GM13976 (cell line): ENCODE measurements at regions not wholly inside any gene's neighbourhood (a gene's known extent, or its start where the extent isn't known, plus 50 kb on each side); places are given as distances from the start of the nearest gene placed in this dataset.

Experiments used
- DNase-seq: peaks from one replicate; pipeline ENCODE4 v3.0.0; 2012; ENCODE audit warnings: low spot score
- in situ Hi-C: fragments of 300-500 bp; cut with MboI; formaldehyde crosslinking; loops from one replicate; pipeline ENCODE4 v1.12.0; 2022; ENCODE audit warnings: low sequenced_read_pairs, mixed read lengths, inconsistent platforms; ENCODE audit not compliant: unreplicated experiment
- TF ChIP-seq, protein P1 (sequence below): IDR thresholded peaks from 2 replicates; pipeline ENCODE4 v1.5.1; 2012; ENCODE audit warnings: borderline replicate concordance, mild to moderate bottlenecking; ENCODE audit not compliant: insufficient read depth; ENCODE audit errors: extremely low read depth, missing control alignments, control extremely low read depth

DNA sequence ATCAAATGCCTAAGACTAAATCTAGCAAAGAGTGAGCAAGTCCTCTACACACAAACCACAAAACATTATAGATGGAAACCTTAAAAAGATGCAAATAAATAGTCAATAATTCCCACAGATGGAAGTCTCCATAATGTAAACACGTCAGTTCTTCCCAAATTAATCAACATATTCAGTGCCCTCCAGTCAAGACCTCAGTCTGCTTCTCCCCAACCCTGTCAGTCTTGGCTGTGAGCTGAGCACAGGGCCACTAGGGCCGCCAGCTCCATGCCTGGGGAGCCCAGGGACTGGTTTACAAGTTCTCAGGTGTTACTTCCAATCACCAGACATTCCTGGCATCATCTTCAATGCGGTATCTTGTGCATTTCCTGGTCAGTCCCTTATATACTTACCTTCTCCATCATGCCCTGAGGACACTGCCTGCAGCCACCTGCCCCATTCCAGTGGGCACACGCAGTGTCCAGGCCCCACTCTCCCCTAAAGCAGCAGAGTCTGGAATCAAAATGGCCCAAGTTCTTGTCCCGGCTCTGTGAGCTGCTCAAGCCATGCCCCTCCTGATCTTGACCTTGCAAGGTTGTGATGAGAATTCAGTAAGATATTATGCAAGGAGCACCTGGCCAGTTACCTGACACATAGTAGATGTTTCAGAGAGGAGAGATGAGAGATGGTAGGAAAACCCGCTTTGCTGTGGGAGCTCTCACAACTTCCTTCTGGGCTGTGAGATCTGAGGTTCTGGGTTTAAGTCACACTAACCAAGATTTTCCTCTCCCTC lies 207.9 kb upstream of the RAB6C start:
- no peak for DNase-seq
- TF ChIP-seq, protein P1, sequence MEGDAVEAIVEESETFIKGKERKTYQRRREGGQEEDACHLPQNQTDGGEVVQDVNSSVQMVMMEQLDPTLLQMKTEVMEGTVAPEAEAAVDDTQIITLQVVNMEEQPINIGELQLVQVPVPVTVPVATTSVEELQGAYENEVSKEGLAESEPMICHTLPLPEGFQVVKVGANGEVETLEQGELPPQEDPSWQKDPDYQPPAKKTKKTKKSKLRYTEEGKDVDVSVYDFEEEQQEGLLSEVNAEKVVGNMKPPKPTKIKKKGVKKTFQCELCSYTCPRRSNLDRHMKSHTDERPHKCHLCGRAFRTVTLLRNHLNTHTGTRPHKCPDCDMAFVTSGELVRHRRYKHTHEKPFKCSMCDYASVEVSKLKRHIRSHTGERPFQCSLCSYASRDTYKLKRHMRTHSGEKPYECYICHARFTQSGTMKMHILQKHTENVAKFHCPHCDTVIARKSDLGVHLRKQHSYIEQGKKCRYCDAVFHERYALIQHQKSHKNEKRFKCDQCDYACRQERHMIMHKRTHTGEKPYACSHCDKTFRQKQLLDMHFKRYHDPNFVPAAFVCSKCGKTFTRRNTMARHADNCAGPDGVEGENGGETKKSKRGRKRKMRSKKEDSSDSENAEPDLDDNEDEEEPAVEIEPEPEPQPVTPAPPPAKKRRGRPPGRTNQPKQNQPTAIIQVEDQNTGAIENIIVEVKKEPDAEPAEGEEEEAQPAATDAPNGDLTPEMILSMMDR = no peak
- in situ Hi-C loops = no loop called here

DNA sequence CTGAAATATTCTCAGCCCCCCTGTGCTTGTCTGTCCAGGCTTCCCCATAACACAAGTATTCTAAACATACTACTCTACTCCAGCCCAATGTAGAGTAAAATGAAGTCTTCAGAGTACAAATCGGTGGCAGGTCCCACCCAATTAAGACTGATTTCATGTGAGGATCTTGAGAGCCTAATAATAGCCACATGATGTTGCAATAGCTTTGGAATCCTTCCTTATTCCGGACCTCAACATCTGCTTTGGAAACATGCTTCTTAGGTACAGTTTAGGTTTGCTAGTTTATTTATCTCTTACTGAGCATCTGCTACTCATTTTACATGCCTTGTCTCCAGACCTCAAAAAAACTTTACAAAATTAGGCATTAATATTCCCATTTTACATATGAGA lies 207.3 kb upstream of the RAB6C start:
- no peak for DNase-seq
- in situ Hi-C loops = no loop called here
- TF ChIP-seq, protein P1 = no peak

DNA sequence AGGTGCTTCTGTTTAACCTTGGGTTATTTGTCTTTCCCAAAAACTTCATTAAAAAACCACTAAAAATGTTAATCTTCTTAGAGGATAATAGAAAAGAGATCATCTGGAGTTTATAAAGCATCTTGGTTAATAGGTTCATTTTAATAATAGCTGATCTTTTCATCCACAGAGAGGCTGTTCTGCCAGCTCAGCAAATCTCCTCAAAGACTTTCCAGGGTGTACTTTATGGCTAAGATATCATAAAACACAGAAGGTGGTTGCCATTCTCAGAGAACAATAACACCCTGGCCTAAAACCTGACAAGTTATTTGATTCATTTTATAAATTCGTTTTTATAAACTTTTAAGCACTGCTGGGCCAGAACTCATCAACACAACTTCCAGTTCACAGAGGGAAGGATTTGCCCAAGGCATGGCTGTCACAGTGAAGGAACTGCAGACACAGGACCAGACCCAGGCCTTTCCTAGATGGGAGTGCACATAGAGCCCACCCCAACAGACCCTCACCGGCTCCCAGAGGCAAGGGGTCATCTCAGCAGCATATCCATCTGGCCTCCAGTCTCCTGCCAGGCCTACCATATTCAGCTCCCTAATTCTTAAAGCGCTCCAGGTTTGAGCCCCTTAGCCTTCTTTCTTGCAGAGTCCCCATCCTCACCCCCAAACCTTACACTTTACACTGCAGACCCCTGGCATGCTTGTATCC lies 203.4 kb upstream of the RAB6C start:
- DNase-seq = no peak
- TF ChIP-seq, protein P1 = no peak
- in situ Hi-C loops = no loop called here

DNA sequence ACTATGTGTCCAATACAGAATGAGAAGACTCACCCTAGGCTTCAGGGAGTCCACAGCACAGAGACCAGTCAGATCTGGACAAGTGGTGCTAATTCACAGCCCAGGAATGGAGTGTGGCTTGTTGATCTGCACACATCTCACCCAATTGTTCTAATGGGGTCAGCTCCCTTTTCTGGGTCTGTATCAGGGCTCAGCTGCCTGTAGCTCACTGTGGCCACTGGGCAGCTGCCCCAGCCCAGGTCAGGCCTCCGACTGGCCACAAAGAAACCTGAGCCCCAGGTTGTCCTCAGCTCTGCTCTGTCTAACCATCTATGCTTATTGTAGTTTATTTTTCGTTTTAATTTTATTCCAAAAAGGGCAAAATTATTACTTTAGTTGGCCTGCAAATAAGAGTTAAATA lies 202.3 kb upstream of the RAB6C start:
- TF ChIP-seq, protein P1 = no peak
- DNase-seq = no peak
- in situ Hi-C loops = no loop called here

DNA sequence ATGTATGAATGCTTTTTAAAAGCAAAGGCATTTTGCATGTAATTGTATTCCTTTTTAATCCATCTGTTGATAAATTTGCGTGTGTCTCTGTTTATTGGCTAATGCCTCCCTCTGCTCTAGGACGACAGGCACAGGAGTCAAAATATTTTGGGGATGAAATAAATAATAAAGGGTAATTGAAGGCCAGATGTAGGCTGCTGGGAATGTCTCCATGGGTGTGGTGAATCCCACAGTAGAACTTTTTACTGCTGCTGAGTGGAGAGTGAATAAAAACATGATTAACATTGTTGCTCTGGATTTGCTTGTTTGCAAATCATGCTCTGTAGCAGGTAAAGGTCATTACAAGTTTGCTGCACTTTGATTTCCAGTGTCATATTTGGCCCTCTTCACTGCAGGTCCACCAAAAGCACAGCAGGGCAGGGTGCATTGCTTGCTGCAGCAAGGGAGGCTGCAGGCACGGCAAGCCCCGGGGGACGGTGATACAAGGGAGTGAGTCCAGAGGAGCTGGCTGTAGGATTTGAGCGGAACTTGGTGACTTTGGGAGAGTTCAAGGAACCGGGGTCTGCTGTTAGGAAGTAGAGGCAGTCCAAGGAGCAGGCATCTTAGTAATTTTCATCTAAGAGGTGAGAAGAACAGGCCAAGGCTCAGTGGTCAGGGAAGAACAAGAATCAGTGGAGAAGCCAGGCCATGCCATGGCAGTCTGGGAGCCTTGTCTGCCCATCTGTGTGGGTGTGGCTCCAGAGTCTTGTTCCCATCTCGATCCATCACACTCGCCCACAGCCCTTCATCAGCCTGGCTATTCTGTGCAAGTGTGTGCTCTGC lies 201.5 kb upstream of the RAB6C start:
- in situ Hi-C loops = no loop called here
- TF ChIP-seq, protein P1 = no peak
- no peak for DNase-seq

DNA sequence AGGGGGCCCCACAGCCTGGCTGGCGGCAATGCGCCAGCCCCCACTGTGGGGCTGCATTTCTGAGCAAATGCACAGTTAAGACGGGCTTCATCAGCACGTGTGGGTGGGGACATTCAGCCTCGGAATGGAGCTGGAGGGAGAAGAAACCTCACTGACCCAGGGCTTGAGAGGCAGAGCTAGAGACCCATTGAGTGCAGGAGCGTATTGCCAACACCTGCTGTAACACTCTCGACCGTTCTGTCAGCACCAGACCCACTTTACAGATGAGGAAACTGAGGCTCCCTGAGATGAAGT lies 200.9 kb upstream of the RAB6C start:
- DNase-seq = no peak
- TF ChIP-seq, protein P1 = no peak
- in situ Hi-C loops = no loop called here
